ENCODE measurements at regions not wholly inside any gene's neighbourhood (a gene's known extent, or its start where the extent isn't known, plus 50 kb on each side); places are given as distances from the start of the nearest gene placed in this dataset.
A peak's percentile ranks its signal among the peaks of the same experiment; 100 is the strongest.
"Not testable (repeated sequence)": the region's sequence is repeated elsewhere in the genome, so short reads cannot be mapped to it uniquely, and the experiment has no call there.

GRCh38 chr4:1534095-1534872, 128.0 kb upstream of the NKX1-1 start:
- in situ Hi-C loops (cut with MboI; ENCODE audit: low pct_unique_long_range_greater_than_20kb, low sequenced_read_pairs) = no loop called here
- DNase-seq = no peak

- in situ Hi-C loops (cut with MboI; ENCODE audit: low pct_unique_long_range_greater_than_20kb, low sequenced_read_pairs) = no loop called here
- DNase-seq = no peak
Measured at GRCh38 chr4:1533501-1534064, 127.3 kb upstream of the NKX1-1 start.

GRCh38 chr4:1532549-1533395, 126.5 kb upstream of the NKX1-1 start:
- no peak for DNase-seq
- in situ Hi-C loops (cut with MboI; ENCODE audit: low pct_unique_long_range_greater_than_20kb, low sequenced_read_pairs) = no loop called here

DNA sequence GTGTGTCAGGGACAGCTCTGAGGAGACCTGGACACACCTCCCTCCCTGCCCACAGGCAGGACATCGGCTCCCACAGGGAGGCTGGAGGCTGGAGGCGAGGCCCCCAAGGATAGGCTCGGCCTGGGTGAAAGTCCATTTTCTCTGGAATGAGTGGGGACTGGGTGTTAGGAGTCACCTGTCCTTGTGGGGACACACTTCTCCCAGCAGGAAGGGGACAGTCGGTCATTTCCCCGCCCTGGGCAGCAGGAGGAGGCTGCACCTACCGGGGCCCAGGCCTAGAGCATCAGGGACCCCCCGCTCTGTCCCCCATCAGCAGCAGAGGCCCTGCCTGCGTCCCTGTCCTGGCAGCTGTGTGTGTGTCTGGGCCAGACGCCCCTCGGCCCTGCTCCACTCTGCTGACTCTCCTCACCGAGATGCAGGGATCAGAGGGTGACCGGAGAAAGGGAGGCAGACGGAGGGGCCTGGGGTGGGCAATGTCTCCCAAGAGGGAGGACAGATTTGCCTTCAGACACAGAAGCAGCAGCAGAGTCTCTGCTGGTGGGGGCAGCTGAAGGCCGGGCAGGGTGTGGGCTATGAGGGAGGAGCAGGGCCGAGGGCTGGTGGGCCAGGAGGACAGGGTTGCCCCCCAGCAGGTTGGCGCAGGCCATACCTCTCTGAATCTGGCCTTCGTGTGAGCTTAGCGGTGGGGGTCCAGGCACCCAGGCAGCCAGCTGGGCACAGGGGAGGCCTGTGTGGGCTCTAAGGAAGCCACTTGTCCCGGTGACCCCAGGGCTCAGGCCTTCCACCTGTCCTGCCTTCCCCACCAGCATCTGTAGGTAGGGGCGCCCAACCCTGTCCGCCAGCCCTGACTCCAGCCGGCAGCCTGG, 125.7 kb upstream of the NKX1-1 start:
- in situ Hi-C loops (cut with MboI; ENCODE audit: low pct_unique_long_range_greater_than_20kb, low sequenced_read_pairs) = no loop called here
- no peak for DNase-seq

GRCh38 chr4:1530356-1530755, 124.1 kb upstream of the NKX1-1 start:
- DNase-seq = no peak
- in situ Hi-C loops (cut with MboI; ENCODE audit: low pct_unique_long_range_greater_than_20kb, low sequenced_read_pairs) = no loop called here

- DNase-seq = no peak
- in situ Hi-C loops (cut with MboI; ENCODE audit: low pct_unique_long_range_greater_than_20kb, low sequenced_read_pairs) = no loop called here
Measured at GRCh38 chr4:1524761-1525160, 118.5 kb upstream of the NKX1-1 start.

DNA sequence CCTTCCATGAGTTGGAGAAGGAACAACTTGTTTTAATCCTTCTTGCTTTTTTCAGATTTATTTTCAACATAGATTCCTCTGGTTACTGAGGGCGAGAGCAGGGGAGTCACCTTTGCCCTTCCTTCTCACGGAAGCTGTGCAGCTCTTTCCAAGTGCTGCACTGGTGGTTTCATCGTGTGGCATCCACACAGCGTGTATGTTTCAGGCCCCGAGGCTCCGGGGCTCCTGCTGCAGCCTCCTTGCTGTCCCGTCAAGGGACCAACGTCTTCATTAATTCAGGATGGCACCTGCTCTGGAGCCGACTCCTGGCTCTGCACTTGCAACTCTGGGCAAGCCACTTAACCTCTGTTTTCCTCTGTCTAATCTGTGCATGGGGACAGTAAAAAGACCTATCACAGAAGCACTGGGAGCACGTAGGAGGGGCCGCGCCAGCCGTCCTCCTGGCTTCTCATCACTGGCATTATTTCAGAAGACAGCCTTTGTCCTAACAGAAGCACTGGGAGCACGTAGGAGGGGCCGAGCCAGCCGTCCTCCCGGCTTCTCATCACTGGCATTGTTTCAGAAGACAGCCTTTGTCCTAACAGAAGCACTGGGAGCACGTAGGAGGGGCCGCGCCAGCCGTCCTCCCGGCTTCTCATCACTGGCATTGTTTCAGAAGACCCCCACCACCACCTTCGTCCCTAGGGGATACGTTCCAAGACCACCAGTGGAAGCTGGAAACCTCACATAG, 117.8 kb upstream of the NKX1-1 start:
- in situ Hi-C loops (cut with MboI; ENCODE audit: low pct_unique_long_range_greater_than_20kb, low sequenced_read_pairs) = no loop called here

DNA sequence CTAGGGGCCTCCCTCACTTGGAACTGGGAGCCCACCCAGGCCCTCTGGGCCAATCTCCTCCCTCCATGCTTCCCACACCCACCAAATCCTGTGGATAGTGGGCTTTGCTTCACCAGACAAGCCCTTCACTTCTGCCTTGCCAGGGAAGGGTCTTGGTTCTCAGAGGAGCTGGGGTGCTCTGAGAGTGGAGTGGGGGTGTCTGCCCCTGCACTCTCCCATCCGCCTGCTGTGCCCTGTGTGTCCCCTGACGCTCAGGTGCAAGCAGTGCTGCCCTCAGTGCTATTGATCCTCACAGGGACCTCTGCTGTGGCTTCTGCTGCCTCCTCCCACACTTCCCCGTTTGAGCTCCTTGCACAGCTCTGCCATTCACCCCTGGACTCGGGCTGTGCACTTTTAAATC, 117.3 kb upstream of the NKX1-1 start:
- no peak for DNase-seq
- in situ Hi-C loops (cut with MboI; ENCODE audit: low pct_unique_long_range_greater_than_20kb, low sequenced_read_pairs) = no loop called here

More for the DNA sequence above, 117.8 kb upstream of the NKX1-1 start:
- DNase-seq = no peak

DNA sequence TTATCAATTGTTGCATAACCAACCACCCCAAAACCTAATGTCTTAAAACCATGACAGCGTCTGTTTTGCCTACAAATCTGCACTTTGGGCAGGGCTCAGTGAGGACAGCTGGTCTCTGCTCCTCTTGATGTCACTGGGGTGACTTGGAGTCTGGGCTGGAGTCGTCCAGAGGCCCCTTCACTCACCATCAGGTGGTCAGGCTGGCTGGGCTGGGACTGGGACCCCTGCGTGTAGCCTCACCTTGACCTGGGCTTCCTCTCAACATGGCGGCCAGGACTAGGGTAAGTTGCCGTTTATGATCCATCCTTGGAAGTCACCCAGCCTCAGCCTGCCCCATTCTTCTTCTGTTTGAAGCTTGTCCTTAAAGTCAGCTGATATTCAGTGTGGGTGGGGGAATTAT, 116.8 kb upstream of the NKX1-1 start:
- in situ Hi-C loops (cut with MboI; ENCODE audit: low pct_unique_long_range_greater_than_20kb, low sequenced_read_pairs) = no loop called here
- DNase-seq = no peak

DNA sequence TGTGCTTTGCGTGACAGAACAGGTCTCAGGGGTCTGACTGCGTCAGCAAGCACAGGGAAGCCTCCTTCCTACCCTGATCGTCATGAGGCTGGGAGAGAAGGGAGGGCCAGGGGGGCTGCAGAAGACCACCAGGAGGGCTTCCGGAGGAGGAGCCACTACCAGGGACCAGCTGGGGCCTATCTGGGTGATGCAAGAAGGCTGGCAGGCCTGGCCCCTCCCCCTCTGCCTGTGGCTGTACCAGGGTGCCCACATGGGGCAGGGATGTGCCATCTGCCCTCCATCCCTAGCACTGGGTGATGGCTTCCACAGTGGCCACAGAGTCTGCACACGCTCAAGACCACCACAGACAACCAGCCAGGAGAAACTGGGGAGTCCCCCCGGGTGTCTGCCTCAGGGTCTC, 116.4 kb upstream of the NKX1-1 start:
- DNase-seq = no peak
- in situ Hi-C loops (cut with MboI; ENCODE audit: low pct_unique_long_range_greater_than_20kb, low sequenced_read_pairs) = no loop called here

GRCh38 chr4:1521821-1522361, 115.6 kb upstream of the NKX1-1 start:
- no peak for DNase-seq
- in situ Hi-C loops (cut with MboI; ENCODE audit: low pct_unique_long_range_greater_than_20kb, low sequenced_read_pairs) = no loop called here

GRCh38 chr4:1520795-1521576, 114.7 kb upstream of the NKX1-1 start:
- in situ Hi-C loops (cut with MboI; ENCODE audit: low pct_unique_long_range_greater_than_20kb, low sequenced_read_pairs) = not testable (repeated sequence)
- peak; percentile 42 for DNase-seq

DNA sequence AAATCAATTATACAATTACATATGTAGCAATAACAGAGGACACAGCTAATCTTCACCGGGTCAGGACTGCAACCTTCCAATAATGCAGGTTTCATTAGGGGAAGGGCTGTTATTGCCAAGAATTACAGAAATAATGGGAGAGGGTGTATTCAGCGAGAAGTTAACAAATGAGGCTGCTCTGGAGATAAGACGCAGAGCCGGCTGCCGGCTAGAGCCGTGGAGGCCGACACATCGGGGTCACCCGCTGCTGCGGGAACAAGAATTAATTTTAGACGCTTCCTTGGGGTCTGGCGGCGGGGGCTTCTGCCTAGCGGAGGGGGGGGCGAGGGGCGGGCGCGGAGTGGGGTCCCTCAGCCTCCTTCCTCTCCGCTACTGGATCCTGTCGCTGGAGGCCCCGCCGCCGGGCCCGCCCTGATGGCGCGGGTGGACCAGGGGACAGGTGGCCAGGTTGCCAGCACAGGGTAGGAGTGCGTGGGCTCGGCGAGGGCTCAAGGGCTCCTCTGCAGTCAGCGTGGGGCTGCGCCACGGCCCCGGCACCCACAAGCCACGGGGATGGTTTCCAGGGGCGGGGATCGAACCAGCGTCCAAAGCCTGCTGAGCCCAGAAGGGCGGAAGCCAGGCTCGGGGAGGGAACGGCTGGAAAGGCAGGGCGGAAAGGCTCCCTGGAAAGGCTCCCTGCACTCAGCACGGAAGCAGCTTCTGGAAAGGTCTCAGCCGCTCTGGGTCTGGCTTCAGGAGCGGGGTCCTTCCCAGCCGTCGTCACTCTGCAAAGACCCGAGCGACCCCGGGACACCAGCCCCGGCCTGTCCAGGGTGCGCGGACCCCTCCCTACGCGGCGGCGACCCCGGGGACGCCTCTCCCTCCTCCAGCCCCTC, 113.8 kb upstream of the NKX1-1 start:
- in situ Hi-C loops (cut with MboI; ENCODE audit: low pct_unique_long_range_greater_than_20kb, low sequenced_read_pairs) = no loop called here

DNA sequence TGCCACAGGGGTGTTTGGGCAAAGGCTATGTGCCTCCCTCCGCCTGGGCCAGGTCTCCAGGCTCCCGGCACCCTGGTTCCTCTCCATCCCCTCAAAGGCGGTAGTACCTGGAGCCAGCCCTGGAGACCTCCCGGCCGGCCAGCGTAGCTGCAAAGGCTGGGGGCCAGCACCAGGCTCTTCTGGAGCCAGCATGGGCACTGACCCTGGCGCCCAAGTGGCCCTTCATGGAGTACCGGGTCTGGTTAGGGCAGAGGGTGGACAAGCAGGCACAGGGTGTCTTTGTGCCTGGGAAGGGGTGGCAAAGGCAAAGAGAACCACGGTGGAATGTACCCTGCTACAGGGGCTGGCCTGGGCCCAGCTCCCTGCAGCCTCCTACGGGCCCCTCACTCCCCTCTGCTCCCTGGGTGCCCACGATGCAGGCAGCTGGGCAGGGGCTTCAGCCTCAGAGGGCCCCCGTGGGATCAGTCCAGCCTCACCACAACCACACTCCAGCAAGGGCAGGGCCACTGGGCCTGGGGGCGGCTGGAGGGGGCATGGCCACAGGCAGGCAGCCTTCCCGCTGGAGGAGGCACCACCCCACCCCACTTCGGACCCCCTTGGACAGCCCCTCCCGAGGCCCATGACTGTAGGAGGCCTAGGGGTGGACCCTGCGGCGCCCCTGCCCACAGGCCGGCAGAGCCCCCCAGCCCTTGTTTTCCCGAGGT, 112.9 kb upstream of the NKX1-1 start:
- in situ Hi-C loops (cut with MboI; ENCODE audit: low pct_unique_long_range_greater_than_20kb, low sequenced_read_pairs) = no loop called here
- DNase-seq = no peak

More for the DNA sequence above, 113.8 kb upstream of the NKX1-1 start:
- no peak for DNase-seq

DNA sequence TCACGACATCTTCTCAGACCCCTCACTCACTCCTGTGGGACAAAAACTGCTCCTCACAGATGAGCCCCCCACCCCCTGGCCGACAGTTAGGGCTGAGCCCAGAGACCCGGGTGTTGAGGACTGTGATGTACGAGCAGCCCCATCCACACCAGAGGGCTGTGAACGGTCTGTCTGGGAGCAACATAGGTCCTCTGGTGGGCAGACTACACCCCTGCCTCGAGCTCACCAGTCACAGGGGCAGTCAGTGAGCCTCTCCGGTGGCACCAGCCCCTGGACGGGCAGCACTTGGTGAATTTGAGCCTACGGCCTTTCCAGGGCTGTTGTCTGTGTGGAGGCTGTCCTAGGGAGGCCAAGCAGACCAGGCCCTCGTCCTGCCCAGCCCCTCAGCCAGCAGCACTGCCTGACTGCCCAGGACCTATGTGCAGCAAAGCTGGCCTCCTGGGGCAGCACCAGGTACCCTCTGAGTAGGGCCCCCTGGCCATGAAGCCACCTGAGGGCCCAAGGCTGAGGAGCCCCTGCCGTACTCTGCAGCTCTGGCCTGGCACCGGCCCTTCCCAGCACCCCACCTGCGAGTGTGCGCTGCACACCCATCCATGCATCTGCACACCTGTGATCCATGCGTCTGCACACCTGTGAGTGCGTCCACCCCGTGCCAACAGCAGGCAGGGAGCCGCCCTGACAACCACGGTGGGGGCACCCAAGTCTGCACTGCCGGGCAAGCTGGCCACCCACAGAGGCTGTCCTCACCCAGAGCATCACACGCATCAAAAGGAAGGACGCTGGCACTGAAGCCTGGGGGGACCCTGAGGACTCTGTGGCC, 111.6 kb upstream of the NKX1-1 start:
- DNase-seq = no peak
- in situ Hi-C loops (cut with MboI; ENCODE audit: low pct_unique_long_range_greater_than_20kb, low sequenced_read_pairs) = no loop called here

All from KBM-7 (cell line).